Suprapubic skin (tissue), 4 donors: ENCODE measurements at regions not wholly inside any gene's neighbourhood (a gene's known extent, or its start where the extent isn't known, plus 50 kb on each side); places are given as distances from the start of the nearest gene placed in this dataset.

Source experiments
- DNase-seq, 2 donors: peaks; one replicate each; pipeline ENCODE4 v3.0.0-alpha.2; 2019; ENCODE audit warnings: low spot score in 2 of 2
- H3K27ac ChIP-seq: fragments of 200-600 bp; sonication (generic); one replicate; pipeline ENCODE4 v1.5.1; 2019
- H3K27me3 ChIP-seq: fragments of 200-600 bp; sonication (generic); one replicate; pipeline ENCODE4 v1.5.1; 2019
- H3K36me3 ChIP-seq: fragments of 200-600 bp; sonication (generic); one replicate; pipeline ENCODE4 v1.5.1; 2019
- H3K4me1 ChIP-seq: fragments of 200-600 bp; sonication (generic); one replicate; pipeline ENCODE4 v1.5.1; 2019
- H3K4me3 ChIP-seq: fragments of 200-600 bp; sonication (generic); one replicate; pipeline ENCODE4 v1.5.1; 2019; ENCODE audit warnings: mild to moderate bottlenecking
- H3K9me3 ChIP-seq: fragments of 200-600 bp; sonication (generic); one replicate; pipeline ENCODE4 v1.5.1; 2019
- CTCF ChIP-seq, 2 donors: fragments of 200-600 bp in 1 of 2; fragments of 450-650 bp in 1 of 2; sonication (generic) in 1 of 2; IDR thresholded peaks; one replicate each; pipeline ENCODE4 v1.5.1; 2016 to 2019; ENCODE audit warnings: antibody characterized with exemption in 2 of 2, mild to moderate bottlenecking in 1 of 2, moderate library complexity in 1 of 2
- EP300 ChIP-seq: sonication (generic); formaldehyde crosslinking; IDR thresholded peaks from one replicate; pipeline ENCODE4 v1.6.1; 2017; ENCODE audit warnings: antibody characterized with exemption
- POLR2A ChIP-seq, 2 donors: fragments of 450-650 bp; IDR thresholded peaks; one replicate each; pipeline ENCODE4 v1.6.1; 2017; ENCODE audit warnings: antibody characterized with exemption in 2 of 2, mild to moderate bottlenecking in 2 of 2, moderate library complexity in 2 of 2
- POLR2AphosphoS5 ChIP-seq, 3 donors: sonication (generic); formaldehyde crosslinking; IDR thresholded peaks; one replicate each; pipeline ENCODE4 v1.6.1; 2017; ENCODE audit warnings: antibody characterized with exemption in 3 of 3
- WGBS: methylation state at CpG from one replicate; pipeline ENCODE4 v1.1.5; 2018; 5-methylcytosine and 5-hydroxymethylcytosine counted together

GRCh38 chr2:228699400-228699799 lies 517.9 kb upstream of the SPHKAP start:
- Histone ChIP-seq H3K9me3 (no peaks in the 10 kb centered on the region), H3K27ac (no peak overlapping the region), H3K4me3 (no peak overlapping the region), H3K36me3 (no peaks in the 10 kb centered on the region), H3K4me1 (no peaks in the 10 kb centered on the region), H3K27me3 (no peaks in the 10 kb centered on the region)
- TF ChIP-seq EP300 = no peak
- TF ChIP-seq POLR2AphosphoS5 (IDR thresholded peaks at IDR 0.05) = no peak
- TF ChIP-seq CTCF (IDR thresholded peaks at IDR 0.05) = no peak
- no peak for TF ChIP-seq POLR2A (IDR thresholded peaks at IDR 0.05)
- no peak for DNase-seq
- WGBS = 62% methylated on average over 5 of the region's 5 CpGs

- Histone ChIP-seq H3K4me1 (no peaks in the 10 kb centered on the region), H3K36me3 (no peaks in the 10 kb centered on the region), H3K4me3 (no peak overlapping the region), H3K9me3 (no peaks in the 10 kb centered on the region), H3K27me3 (no peaks in the 10 kb centered on the region), H3K27ac (no peak overlapping the region)
- WGBS = 66% methylated on average over 3 of the region's 3 CpGs
- no peak for DNase-seq
- TF ChIP-seq POLR2A (IDR thresholded peaks at IDR 0.05) (no peak), POLR2AphosphoS5 (IDR thresholded peaks at IDR 0.05) (no peak), EP300 (no peak), CTCF (IDR thresholded peaks at IDR 0.05) (no peak)
Observed at GRCh38 chr2:228698963-228699362, 517.5 kb upstream of the SPHKAP start.

GRCh38 chr2:228697456-228697855 lies 516.0 kb upstream of the SPHKAP start:
- H3K9me3 ChIP-seq = no peaks in the 10 kb centered on the region
- no peaks in the 10 kb centered on the region for H3K36me3 ChIP-seq
- H3K4me1 ChIP-seq = no peaks in the 10 kb centered on the region
- no peak for DNase-seq
- no peak overlapping the region for H3K4me3 ChIP-seq
- TF ChIP-seq EP300 = no peak
- TF ChIP-seq POLR2AphosphoS5 (IDR thresholded peaks at IDR 0.05) = no peak
- TF ChIP-seq CTCF (IDR thresholded peaks at IDR 0.05) = no peak
- no peak for TF ChIP-seq POLR2A (IDR thresholded peaks at IDR 0.05)
- H3K27me3 ChIP-seq = no peaks in the 10 kb centered on the region
- H3K27ac ChIP-seq = no peak overlapping the region
- WGBS = 81% methylated on average over 3 of the region's 3 CpGs

GRCh38 chr2:228690681-228691080 lies 509.2 kb upstream of the SPHKAP start:
- Histone ChIP-seq H3K4me1 (no peaks in the 10 kb centered on the region), H3K36me3 (no peaks in the 10 kb centered on the region), H3K9me3 (no peaks in the 10 kb centered on the region), H3K4me3 (no peak overlapping the region), H3K27me3 (no peaks in the 10 kb centered on the region), H3K27ac (no peak overlapping the region)
- no peak for TF ChIP-seq CTCF (IDR thresholded peaks at IDR 0.05)
- no peak for TF ChIP-seq POLR2AphosphoS5 (IDR thresholded peaks at IDR 0.05)
- no peak for TF ChIP-seq EP300
- TF ChIP-seq POLR2A (IDR thresholded peaks at IDR 0.05) = no peak
- no peak for DNase-seq
- WGBS = 85% methylated on average over 4 of the region's 7 CpGs

GRCh38 chr2:228689053-228689452 lies 507.6 kb upstream of the SPHKAP start:
- DNase-seq = no peak
- Histone ChIP-seq H3K4me3 (no peak overlapping the region), H3K36me3 (no peaks in the 10 kb centered on the region), H3K4me1 (no peaks in the 10 kb centered on the region), H3K27ac (no peak overlapping the region), H3K27me3 (no peaks in the 10 kb centered on the region), H3K9me3 (no peaks in the 10 kb centered on the region)
- no peak for TF ChIP-seq POLR2A (IDR thresholded peaks at IDR 0.05)
- TF ChIP-seq CTCF (IDR thresholded peaks at IDR 0.05) = no peak
- no peak for TF ChIP-seq POLR2AphosphoS5 (IDR thresholded peaks at IDR 0.05)
- no peak for TF ChIP-seq EP300
- 26% methylated on average over 7 of the region's 7 CpGs for WGBS
